HG03442 (cell line): ENCODE measurements at regions not wholly inside any gene's neighbourhood (a gene's known extent, or its start where the extent isn't known, plus 50 kb on each side); places are given as distances from the start of the nearest gene placed in this dataset.

ENCODE experiments used
- ATAC-seq: cut with Tn5 transposase; IDR thresholded peaks from one replicate; pipeline ENCODE4 v1.9.1; 2021; ENCODE audit warnings: mild to moderate bottlenecking, moderate library complexity; ENCODE audit not compliant: unreplicated experiment

GRCh38 chr15:97141871-97142270 lies 811.4 kb downstream of the NR2F2 start:
- no peak for ATAC-seq

- ATAC-seq, result no peak
Measured at GRCh38 chr15:97143592-97144376, 813.3 kb downstream of the NR2F2 start.

GRCh38 chr15:97144377-97144711 lies 813.8 kb downstream of the NR2F2 start:
- ATAC-seq, result no peak

- no peak for ATAC-seq
Measured at GRCh38 chr15:97146929-97147870, 813.3 kb upstream of the ARRDC4 start.

GRCh38 chr15:97153356-97153965 lies 807.0 kb upstream of the ARRDC4 start:
- no peak for ATAC-seq

GRCh38 chr15:97156739-97157265 lies 803.7 kb upstream of the ARRDC4 start:
- ATAC-seq, result no peak

GRCh38 chr15:97162805-97163495 lies 797.6 kb upstream of the ARRDC4 start:
- ATAC-seq, result no peak

- no peak for ATAC-seq
Measured at GRCh38 chr15:97165205-97165604, 795.3 kb upstream of the ARRDC4 start.

GRCh38 chr15:97168704-97169475 lies 791.6 kb upstream of the ARRDC4 start:
- ATAC-seq, result no peak

- no peak for ATAC-seq
Measured at GRCh38 chr15:97171556-97171955, 788.9 kb upstream of the ARRDC4 start.

GRCh38 chr15:97174886-97175540 lies 785.5 kb upstream of the ARRDC4 start:
- no peak for ATAC-seq

- no peak for ATAC-seq
Measured at GRCh38 chr15:97177151-97177577, 783.3 kb upstream of the ARRDC4 start.

- ATAC-seq, result no peak
Measured at GRCh38 chr15:97182581-97182980, 777.9 kb upstream of the ARRDC4 start.

GRCh38 chr15:97189162-97189780 lies 771.2 kb upstream of the ARRDC4 start:
- no peak for ATAC-seq

- no peak for ATAC-seq
Measured at GRCh38 chr15:97194750-97195149, 765.8 kb upstream of the ARRDC4 start.

- no peak for ATAC-seq
Measured at GRCh38 chr15:97196048-97197014, 764.2 kb upstream of the ARRDC4 start.

GRCh38 chr15:97199393-97200051 lies 761.0 kb upstream of the ARRDC4 start:
- ATAC-seq, result no peak
